Stomach smooth muscle (tissue), 2 donors: ENCODE measurements at regions not wholly inside any gene's neighbourhood (a gene's known extent, or its start where the extent isn't known, plus 50 kb on each side); places are given as distances from the start of the nearest gene placed in this dataset.
"Not testable (repeated sequence)": the region's sequence is repeated elsewhere in the genome, so short reads cannot be mapped to it uniquely, and the experiment has no call there.

Experiments
- H3K27ac ChIP-seq: one replicate; pipeline ENCODE4 v1.7.0; 2013; ENCODE audit warnings: mild to moderate bottlenecking, low read length, inconsistent platforms
- H3K27me3 ChIP-seq, 2 donors: one replicate each; pipeline ENCODE4 v1.7.0; 2013; ENCODE audit warnings: low read length in 2 of 2; ENCODE audit not compliant: insufficient read depth in 2 of 2, control insufficient read depth in 1 of 2
- H3K36me3 ChIP-seq, 2 donors: one replicate each; pipeline ENCODE4 v1.7.0; 2013; ENCODE audit warnings: low read length in 2 of 2; ENCODE audit not compliant: control insufficient read depth in 2 of 2, insufficient read depth in 2 of 2
- H3K4me1 ChIP-seq: one replicate; pipeline ENCODE4 v1.7.0; 2013; ENCODE audit warnings: low read length; ENCODE audit not compliant: control insufficient read depth, insufficient read depth
- H3K4me3 ChIP-seq, 2 donors: one replicate each; pipeline ENCODE4 v1.7.0; 2013; ENCODE audit warnings: low read length in 2 of 2
- H3K9ac ChIP-seq, 2 donors: one replicate each; pipeline ENCODE4 v1.7.0; 2013; ENCODE audit warnings: low read length in 2 of 2, mild to moderate bottlenecking in 1 of 2
- H3K9me3 ChIP-seq, 2 donors: one replicate each; pipeline ENCODE4 v1.7.0; 2013; ENCODE audit warnings: low read length in 2 of 2; ENCODE audit not compliant: control insufficient read depth in 2 of 2
- donor health status: healthy.
- donor health status: Pancreatic carcinoma.

DNA sequence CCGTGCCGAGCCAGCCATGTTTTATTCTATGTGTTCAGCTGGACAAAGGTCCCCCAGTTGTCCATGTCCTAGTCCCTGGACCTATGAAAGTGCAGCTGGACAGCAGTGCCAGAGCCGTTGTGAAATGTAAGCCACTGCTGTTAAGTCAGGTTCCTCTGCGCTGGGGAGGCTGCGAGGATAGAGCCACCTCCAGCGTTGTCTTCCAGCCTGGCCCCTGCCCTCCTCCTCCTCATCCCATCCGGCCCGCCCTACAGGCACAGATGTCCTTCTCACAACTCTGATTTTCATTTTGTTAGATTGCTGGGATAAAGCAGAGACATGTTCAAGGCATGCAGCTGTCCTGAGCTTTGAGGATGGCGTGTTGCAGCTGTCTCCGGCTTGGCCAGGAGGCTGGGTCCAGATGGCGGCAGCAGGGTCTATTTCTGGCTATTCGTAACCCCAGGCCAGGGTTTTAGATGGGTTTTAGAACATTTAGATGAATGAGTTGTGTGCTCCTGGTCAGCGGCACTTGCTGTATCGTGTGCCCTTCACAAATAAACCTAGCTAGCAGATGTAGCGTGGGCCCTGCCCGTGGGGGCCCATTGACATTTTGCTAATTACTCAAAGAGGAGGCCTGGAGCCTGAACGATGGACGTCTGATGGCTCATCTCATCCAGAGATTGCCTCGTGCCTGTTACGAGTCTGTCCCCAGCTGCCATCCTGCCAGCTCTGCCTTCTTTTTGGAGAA, 185.7 kb downstream of the LAT start:
- not testable (repeated sequence) for H3K4me1 ChIP-seq, H3K4me3 ChIP-seq, H3K27me3 ChIP-seq, H3K27ac ChIP-seq, H3K9ac ChIP-seq, H3K9me3 ChIP-seq, H3K36me3 ChIP-seq

DNA sequence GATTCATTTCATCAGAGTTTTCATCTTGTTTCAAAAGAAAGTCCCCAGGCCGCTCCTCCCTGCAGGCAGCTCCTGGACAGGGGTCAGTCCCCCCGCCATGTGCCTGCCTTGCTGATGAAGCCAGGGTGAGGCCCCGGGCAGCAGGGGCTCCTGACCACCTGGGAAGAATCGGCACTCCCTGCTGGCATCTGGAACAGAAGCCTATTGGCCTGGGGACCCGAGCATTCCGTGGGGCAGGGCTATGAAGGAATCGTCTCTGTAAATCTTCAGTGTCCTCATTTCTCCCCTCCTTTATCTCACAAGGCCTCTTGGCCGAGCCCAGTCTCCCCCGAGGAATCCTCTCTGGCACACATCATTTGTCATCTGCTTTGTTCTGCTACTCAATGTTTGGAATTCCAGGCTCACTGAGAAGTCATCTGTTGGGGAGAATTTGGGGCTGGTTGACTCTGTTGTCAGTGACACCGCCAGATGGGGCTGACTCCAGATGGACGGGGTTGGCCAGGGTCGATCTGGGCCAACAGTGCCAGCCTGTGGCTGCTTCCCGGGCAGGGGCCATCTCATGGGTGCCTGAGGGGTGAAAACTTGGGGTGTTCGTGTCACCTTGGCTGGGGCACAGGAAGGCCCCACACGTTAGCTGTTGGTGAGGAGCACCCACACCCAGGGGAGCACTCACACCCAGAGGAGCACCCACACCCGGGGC, 184.6 kb downstream of the LAT start:
- H3K36me3 ChIP-seq, H3K9ac ChIP-seq, H3K4me1 ChIP-seq, H3K9me3 ChIP-seq, H3K27me3 ChIP-seq, H3K27ac ChIP-seq, H3K4me3 ChIP-seq: not testable (repeated sequence)

DNA sequence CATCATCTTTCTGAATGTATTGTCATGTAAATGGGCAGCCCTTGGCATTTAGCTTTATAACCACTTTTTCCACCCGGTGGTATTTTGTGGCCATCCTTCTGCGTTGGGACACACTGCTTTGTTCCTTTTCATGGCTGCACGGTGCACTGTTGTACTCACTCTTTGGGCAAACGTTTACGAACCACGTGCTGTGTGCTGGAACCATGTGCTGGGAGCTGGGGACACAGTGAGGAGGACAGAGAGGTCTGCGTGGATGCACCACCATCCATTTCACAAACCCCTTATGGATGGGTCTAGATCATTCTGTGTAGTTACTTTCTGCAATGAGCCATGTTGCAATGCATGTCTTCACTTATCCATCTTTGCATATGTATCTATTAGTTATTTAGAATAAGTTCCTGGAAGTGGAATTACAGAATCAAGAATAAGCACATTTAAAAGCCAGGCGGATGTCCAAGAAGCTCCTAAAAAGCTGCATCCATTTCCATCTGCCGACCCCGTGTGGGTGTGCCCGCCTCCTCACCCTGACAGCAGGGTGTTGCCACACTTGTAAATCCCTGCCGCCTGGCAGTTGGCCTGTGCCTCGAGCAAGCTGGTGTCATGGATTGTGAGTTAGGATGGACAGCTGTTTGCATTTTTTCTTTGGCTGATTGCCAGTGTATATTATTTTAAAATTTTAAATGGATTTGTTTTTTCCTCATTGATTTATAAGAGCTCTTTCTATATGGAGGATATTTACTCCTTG, 183.8 kb downstream of the LAT start:
- H3K9ac ChIP-seq, H3K27ac ChIP-seq, H3K9me3 ChIP-seq, H3K27me3 ChIP-seq, H3K4me1 ChIP-seq, H3K4me3 ChIP-seq, H3K36me3 ChIP-seq: not testable (repeated sequence)

DNA sequence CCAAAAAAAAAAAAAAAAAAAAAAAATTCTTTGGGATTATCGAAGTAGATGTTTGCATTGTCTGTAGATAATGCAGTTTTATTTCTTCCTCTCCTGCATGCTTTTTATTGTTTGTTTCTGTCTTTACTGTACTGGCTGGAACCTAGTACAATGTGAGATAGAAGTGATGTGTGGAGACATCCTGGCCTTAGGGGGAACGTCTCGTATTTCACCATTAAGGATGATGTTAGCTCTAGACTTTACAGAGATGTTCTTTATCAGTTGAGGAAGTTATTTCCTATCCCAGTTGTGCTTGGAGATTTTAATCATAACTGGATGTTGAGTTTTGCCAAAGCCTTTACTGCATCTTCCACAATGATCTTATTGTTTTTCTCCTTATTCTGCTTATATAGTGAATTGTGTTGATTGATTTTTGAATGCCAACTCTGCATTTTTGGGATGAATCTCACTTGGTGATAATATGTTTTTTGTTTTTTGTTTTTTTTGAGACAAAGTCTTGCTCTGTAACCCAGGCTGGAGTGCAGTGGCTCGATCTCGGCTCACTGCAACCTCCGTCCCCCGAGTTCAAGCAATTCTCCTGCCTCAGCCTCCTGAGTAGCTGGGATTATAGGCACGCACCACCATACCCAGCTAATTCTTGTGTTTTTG, 179.7 kb downstream of the LAT start:
- not testable (repeated sequence) for H3K9ac ChIP-seq, H3K36me3 ChIP-seq, H3K27me3 ChIP-seq, H3K4me1 ChIP-seq, H3K9me3 ChIP-seq, H3K27ac ChIP-seq, H3K4me3 ChIP-seq

DNA sequence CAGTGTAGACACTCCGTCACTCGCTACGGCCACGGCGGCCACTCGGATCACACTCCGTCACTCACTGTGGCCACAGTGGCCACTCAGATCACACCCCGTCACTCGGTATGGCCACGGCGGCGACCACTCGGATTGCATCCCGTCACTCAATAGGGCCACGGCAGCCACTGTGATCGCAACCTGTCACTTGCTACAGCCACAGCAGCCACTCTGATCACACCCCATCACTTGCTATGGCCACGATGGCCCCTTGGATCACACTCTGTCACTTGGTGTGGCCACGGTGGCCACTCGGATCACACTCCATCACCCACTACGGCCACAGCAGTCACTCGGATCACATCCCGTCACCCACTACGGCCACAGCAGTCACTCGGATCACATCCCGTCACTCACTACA, 175.3 kb downstream of the LAT start:
- H3K9me3 ChIP-seq, H3K4me1 ChIP-seq, H3K9ac ChIP-seq, H3K4me3 ChIP-seq, H3K27ac ChIP-seq, H3K27me3 ChIP-seq, H3K36me3 ChIP-seq: not testable (repeated sequence)

DNA sequence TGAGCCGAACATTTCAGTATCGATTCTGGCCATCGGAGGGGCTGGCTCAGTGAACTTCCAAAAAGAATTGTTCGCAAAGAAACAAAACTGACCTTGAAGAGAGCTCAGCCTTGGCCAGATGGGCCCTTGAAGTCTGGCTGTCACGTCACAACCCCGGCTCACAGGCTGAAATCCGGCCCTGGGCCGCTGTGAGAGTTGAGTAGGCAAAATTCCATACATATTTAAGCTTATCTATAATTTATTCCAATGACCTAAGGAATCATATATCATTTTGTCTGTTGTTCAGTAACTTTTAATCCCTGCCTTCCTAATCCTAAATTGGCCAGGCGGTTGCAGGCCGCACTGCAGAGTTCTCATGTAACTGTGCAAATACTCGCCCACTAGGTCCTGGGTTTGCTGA, 174.8 kb downstream of the LAT start:
- not testable (repeated sequence) for H3K27ac ChIP-seq

DNA sequence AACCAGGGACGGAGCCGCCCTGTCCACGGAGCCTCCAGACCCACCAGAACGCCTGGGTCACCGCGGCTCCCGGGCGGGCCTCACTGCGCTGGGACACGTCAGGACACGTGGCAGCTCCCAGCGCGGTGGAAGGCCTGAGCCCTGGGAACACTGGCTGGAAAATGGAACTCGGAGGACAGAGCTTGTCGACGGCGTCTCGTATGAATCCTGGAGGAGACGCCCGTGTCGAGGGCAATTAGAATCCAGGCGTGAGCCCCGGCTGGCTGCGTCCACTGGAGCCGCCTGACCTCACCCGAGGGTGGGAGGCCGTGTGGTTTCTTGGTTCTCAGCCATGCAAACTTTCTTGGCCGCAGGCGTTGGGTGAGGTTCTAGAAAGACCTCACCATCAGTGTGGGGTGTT, 173.9 kb downstream of the LAT start:
- Histone ChIP-seq H3K4me1 (peaks cover 11% of the 10 kb centered on the region), H3K9me3 (no peaks in the 10 kb centered on the region), H3K36me3 (no peaks in the 10 kb centered on the region), H3K27ac (no peak overlapping the region), H3K27me3 (no peaks in the 10 kb centered on the region), H3K4me3 (no peak overlapping the region), H3K9ac (no peak overlapping the region)

More for the DNA sequence above, 174.8 kb downstream of the LAT start:
- H3K9ac ChIP-seq, H3K4me3 ChIP-seq, H3K27me3 ChIP-seq, H3K9me3 ChIP-seq, H3K4me1 ChIP-seq, H3K36me3 ChIP-seq: not testable (repeated sequence)

DNA sequence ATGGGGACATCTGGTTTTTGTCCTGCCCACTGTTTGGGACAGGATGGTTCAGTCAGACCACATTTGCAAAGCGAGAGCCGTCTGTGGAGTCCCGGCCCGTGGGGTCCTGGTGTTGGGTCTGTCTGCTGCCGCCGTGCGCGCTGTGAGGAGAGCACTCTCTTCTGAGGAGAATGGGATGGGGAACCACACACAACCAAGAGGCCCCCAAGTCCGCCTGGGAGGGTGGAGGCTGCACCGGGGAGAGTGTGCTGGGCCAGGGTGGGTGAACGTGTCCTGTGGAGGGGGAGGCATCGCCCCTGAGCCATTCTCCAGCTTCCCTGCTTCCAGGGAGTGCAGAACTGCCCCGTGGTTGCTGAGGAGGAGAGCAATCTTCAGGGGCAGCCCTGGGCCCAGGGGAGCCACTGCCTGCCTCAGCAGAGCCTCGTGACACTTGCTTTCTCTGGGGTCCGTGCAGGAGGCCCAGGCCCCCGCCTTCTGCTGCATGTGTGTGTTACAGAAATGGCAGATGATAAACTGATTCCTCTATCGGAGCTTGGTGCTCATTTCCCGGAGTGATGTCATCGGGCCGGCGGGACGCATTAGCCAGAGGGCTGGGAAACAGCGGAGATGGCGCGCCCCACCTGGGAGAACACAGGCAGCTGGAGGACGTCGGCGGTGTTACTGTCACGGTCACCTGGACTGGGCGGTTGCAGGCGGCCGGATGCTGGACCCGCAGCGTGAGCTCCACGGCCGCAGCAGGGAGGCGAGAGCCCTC, 173.4 kb downstream of the LAT start:
- peaks cover 11% of the 10 kb centered on the region for H3K4me1 ChIP-seq
- H3K36me3 ChIP-seq, H3K9me3 ChIP-seq, H3K27ac ChIP-seq, H3K27me3 ChIP-seq, H3K9ac ChIP-seq, H3K4me3 ChIP-seq: not testable (repeated sequence)

DNA sequence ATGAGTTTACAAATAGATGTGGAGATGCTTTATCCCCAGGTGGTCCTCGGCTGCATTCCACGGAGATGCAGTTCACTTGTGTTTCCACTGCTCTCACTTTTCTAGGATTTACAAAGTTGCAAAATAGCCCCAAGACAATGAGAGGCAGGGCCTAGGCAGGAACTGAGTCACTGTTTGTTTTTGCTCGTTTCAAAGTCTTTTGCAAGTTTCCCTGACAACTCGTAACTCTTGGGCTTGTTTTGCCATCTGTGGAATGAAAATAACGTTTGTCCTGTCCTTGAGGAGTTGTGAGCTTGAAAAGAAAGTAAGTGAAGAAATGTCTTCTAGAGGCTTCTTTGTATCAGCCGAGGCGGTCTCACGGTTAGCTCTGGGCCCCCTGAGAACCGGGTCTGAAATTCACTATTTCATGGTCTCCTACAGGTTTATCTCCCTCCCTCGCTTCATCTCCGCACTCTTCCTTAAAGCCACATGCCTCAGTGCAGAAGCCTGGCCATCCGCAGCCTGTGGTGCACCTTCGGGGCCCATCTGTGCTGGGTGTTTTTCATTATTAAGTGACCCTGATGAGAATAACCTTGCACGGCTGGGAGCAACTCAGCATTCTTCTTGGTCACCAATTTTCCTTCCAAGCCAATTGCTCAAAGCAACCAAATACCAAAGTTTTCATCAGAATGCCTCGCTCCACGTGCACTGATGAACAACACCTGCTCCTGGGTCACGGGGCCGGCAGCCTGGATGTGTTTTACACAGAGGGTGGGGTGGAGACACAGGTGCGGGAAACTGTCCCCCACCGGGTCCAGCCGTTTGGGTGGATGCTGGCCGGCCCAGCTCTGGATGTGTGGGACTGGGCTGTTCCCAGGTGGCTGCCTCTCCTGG, 172.4 kb downstream of the LAT start:
- Histone ChIP-seq H3K27ac (peak overlapping the region; percentile 49), H3K4me1 (peaks cover 11% of the 10 kb centered on the region)
- not testable (repeated sequence) for H3K9me3 ChIP-seq, H3K9ac ChIP-seq, H3K36me3 ChIP-seq, H3K4me3 ChIP-seq, H3K27me3 ChIP-seq

DNA sequence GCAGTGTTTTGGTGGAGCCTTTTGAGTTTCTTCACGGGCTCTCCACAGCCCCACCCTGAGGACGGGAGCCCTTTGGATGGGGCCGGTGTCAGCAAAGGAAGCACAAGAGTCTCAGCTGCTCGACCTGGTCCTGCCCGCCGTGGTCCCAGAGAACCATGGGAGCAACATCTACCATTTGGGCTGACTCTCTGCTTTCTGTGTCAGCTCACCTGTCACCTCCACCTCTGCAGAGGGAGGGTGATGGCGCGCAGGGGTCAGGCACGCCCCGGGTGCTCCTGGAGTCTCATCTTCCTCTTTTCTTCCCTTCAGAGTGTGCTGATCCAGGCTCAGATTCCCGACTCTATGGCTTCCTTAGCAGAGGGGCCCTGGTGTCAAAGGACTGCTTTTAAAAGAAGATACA, 171.7 kb downstream of the LAT start:
- Histone ChIP-seq H3K27ac (peak overlapping the region; percentile 37), H3K36me3 (no peaks in the 10 kb centered on the region), H3K9me3 (no peaks in the 10 kb centered on the region), H3K27me3 (no peaks in the 10 kb centered on the region), H3K4me3 (no peak overlapping the region), H3K4me1 (peaks cover 11% of the 10 kb centered on the region), H3K9ac (no peak overlapping the region)
